ENCODE measurements at regions not wholly inside any gene's neighbourhood (a gene's known extent, or its start where the extent isn't known, plus 50 kb on each side); places are given as distances from the start of the nearest gene placed in this dataset.
"Not testable (repeated sequence)": the region's sequence is repeated elsewhere in the genome, so short reads cannot be mapped to it uniquely, and the experiment has no call there.

DNA sequence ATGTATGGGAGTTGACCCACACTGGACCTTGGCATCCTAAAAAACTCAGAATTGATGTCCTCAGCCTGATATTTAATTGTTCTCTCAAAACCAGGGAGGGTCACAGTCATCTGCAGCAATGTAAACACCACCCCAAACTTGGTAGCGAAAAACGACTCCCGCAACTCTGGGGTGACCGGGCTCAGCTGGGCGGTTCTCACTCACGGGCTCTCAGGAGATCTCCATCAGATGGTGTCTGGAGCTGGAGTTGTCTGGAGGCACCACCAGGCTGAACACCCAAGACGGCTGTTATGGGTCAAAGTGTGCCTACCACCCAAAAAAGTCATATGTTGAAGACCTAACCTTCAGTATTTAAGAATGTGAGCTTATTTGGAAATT, 50.9 kb upstream of the NXT1 start:
- DNase-seq (ENCODE audit: low read depth in 4 of 4, low spot score in 3 of 4), result no peak

DNA sequence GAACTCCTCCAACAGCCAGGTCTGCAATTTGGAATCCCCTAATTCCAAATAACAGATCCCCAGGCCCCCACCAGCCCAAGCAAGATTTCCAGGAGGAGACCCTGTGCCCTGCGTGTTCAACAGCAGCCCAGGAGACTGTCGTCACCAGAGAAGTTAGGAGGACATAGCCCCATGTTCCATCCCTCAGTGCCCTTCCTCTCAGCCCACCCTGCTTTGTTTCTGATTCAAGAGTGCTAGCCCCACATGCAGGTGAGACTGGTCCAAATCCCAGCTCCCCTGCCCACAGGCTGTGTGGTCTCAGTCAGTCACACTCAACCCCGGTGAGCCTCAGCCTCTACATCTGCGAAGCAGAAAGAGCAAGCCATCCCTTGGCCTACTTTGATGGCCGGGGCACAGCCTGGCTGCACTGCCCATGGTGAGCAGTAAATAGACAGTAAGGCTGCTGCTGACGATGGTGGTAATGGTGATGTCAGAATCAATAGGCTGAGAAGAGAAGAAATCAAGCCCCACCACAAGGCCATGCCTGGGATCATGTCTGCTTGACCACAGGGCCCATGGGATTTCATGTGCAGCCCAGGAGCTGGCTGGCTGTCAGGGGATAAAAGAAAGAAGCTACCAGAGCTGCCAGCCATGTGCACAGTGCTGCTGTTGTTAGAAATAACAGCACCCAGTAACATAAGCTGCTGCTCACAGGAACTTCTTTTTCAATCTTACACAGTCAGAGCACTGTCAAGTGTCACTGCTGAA, 51.5 kb upstream of the NXT1 start:
- DNase-seq (ENCODE audit: low read depth in 4 of 4, low spot score in 3 of 4), result no peak

DNA sequence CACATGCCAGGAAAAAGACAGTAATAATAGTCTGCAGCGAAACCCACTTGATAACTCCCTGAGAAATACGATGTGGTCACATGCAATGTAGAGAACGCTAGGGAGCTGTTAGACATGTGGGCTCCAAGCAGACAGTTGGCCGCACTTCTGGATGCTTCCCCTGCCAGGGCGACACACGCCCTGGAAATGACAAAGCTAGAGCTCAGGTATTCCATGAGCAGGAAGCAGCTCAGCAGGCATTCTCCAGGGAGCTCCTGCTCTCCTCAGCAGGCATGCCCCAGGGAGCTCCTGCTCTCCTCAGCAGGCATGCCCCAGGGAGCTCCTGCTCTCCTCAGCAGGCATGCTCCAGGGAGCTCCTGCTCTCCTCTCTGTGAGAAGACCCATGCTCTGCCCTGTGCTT, 52.4 kb upstream of the NXT1 start:
- no peak for DNase-seq (ENCODE audit: low read depth in 4 of 4, low spot score in 3 of 4)

- no peak for DNase-seq (ENCODE audit: low read depth in 4 of 4, low spot score in 3 of 4)
These were observed 53.5 kb upstream of the NXT1 start for GRCh38 chr20:23296841-23297701.

- no peak for DNase-seq (ENCODE audit: low read depth in 4 of 4, low spot score in 3 of 4)
These were observed 54.7 kb upstream of the NXT1 start for GRCh38 chr20:23295934-23296333.

DNA sequence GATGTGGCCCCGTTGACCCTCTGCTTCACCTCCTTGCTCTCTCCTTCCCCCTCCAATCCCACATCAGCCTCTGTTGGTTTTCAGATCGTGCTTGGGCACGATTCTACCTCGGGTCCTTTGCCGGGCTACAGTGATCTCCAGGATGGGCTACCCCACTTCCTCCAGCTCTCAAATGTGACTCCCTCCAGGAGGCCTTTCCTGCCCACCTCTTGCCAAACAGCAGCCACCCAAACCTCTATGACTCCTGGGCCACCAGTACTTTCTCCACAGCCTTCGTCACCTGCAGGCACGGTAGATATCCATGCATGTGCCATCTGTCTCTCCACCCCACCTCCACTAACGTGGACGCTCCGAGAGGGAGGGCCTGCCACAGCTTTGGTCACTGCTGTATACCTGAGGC, 55.9 kb upstream of the NXT1 start:
- DNase-seq (ENCODE audit: low read depth in 4 of 4, low spot score in 3 of 4), result no peak

- DNase-seq (ENCODE audit: low read depth in 4 of 4, low spot score in 3 of 4), result no peak
These were observed 56.4 kb upstream of the NXT1 start for GRCh38 chr20:23294166-23294565.

DNA sequence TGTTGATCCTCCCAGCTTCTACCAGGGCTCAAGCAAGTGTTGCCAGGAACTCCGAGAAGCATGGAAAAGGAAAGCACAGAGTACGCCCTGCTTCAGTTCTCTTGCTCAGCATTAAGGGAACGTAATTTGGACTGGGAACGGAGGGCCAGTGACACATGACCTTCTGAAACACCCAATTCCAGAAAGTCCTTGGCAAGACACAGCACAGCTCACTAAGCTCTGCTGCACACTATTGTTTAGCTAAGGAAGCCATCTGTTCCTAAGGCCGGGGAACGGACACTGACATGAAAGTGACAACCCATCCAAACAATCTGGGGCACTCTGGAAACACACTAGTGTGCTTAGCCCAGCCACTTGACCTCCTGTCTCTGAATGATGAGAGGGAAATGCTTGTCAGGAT, 56.9 kb upstream of the NXT1 start:
- no peak for DNase-seq (ENCODE audit: low read depth in 4 of 4, low spot score in 3 of 4)

- not testable (repeated sequence) for DNase-seq (ENCODE audit: low read depth in 4 of 4, low spot score in 3 of 4)
These were observed 58.3 kb upstream of the NXT1 start for GRCh38 chr20:23292311-23292710.

- DNase-seq (ENCODE audit: low read depth in 4 of 4, low spot score in 3 of 4), result no peak
These were observed 58.9 kb upstream of the NXT1 start for GRCh38 chr20:23291575-23292240.

DNA sequence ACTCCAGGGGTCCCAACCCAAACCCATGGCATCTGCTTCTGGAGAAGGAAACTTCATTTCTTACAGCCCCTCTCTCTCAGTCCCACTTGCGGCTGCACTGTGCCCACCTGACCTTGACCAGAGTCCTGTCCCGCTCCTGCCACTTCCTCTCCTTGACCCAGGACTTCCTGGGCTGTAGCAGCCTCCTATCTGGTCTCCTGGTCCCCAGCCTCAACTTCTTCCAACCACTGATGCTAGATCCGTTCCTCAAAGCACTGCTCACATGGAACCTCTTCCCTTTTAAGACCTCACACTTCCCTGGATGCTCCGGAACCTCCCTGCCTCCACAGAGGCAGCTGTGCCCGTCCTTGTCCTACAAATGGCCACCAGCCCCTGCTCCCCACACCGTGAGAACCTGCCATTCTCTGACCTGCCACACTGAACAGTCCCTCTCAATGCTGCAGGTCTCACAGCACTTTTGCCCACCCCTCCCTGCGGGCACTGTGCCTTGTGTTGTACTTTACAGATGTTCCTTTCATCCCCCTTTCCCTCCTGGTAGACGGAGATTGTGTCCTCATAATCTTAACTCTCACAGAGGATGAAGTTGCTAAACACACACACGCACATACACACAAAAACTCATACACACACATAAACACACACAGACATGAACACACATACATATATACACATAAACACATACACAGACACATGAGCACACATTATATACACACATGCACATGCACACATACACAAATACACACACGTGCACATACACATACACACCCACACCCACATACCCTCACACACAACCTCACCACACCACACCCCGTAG, 59.6 kb upstream of the NXT1 start:
- no peak for DNase-seq (ENCODE audit: low read depth in 4 of 4, low spot score in 3 of 4)

DNA sequence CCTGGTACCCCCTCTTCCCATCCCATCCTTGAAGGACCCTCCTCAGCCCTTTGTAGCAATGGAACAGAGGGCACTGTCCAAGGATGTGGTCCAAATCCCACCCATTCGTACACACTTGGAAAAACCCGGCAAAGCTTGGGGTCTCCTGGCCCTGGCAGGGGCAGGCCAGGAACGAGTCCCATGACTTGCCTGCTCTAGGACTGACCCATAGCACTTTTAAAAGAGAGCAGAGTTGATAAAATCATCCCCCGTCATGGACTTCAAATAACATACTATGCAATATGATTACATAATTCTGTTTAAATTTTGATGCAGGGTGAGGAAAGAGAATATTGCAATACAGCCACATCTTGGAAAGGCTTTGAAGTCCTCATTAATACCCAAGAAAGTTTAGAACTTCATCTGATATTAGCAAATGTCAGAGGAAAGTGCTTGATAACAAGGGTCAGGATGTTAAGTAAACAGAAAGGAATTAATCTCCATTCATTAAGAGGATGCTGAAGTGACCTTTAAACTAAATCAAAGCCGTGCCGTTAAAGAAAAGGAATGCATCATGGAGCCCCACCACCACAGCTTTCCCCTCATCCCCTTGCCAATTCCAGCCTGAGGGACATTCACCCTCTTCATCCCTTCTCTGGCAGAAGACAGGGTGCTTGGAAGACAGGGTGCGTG, 60.7 kb upstream of the NXT1 start:
- no peak for DNase-seq (ENCODE audit: low read depth in 4 of 4, low spot score in 3 of 4)

DNA sequence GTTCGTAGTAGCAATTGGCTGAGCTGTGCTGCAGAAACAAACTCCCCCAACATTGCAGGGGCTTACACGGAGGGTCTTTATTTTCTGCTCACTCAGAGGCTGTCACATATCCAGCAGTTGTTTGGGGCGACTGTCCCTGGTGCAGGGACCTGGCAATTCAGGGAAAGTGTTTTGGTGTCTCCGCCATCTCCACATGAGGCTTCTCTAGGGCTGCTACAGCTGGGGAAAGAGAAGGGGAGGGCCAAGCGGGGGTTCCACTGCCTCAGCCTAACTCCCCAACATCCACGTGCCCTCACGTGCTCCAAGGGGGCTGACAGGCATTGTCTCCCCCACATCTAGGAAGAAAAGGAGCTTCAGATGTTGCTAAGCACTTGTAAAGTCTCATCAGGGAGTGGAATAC, 61.3 kb upstream of the NXT1 start:
- DNase-seq (ENCODE audit: low read depth in 4 of 4, low spot score in 3 of 4), result no peak

DNA sequence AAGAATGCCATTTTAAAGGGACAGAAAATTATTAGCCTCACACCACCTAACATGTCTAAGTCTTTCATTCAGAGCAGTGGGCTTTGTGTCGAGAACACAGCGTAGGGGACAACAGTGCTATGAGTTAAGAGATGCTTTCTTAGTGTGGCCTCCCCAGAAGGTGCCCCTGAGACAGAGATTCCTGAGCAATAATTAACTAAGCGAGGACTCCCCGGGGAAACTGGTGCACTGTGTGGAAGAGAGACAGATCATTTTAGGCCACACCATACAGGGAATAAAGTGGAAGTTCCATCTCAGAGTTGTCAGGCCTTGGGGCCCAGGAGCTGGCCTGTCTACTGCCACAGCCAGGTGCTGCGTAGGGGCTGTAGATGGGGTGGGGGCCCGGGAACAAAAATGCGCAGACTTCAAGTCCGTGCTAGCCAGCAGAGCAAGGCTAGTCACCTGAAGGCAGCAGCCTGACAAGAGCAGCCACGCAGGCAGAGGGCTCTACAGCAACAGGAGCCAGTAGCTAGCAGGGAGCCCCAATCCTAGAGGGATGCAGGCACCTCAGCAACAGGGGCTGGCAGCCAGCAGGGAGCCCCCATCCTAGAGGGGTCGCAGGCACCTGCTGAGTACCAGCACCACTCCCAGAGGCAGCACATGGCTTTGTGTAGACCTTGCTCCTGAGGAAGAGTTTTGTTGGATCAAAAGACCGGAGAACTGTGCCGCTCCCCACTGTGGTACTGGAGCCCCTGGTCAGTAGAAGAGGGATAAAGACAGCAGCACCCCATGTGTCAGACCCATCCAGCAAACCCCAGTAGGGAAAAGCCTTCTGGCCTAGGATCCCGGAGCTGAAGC, 63.0 kb upstream of the NXT1 start:
- DNase-seq (ENCODE audit: low read depth in 4 of 4, low spot score in 3 of 4), result no peak

- DNase-seq (ENCODE audit: low read depth in 4 of 4, low spot score in 3 of 4), result no peak
These were observed 64.2 kb upstream of the NXT1 start for GRCh38 chr20:23286346-23286745.

DNA sequence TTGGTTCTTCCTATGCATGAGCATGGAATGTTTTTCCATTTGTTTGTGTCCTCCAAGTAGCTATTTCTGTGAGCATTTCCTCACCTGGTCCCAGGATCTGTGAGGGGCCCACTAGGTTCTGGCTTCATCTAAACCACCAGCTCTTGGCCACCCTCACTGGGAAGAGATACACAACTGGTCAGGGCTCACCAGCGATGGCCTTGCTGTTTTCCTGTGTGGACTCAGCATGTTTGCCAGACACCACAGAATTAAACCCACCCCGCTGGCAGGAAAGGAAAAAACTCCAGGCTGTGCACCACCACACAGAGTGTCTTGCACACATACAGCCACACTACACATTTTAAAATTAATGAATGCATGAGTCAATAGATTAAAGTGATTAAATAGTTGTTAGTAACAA, 65.1 kb upstream of the NXT1 start:
- DNase-seq (ENCODE audit: low read depth in 4 of 4, low spot score in 3 of 4), result no peak

DNA sequence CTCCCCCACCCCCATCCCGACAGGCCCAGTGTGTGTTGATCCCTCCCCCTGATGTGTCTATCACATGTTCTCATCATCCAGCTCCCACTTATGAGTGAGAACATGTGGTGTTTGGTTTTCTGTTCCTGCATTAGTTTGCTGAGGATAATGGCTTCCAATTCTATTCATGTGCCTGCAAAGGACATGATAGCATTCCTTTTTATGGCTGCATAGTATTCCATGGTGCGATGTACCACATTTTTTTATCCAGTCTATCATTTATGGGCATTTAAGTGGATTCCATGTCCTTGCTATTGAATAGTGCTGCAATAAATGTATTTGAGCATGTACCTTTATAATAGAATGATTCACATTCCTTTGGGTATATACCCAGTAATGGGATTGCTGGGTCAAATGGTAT, 66.6 kb upstream of the NXT1 start:
- no peak for DNase-seq (ENCODE audit: low read depth in 4 of 4, low spot score in 3 of 4)

DNA sequence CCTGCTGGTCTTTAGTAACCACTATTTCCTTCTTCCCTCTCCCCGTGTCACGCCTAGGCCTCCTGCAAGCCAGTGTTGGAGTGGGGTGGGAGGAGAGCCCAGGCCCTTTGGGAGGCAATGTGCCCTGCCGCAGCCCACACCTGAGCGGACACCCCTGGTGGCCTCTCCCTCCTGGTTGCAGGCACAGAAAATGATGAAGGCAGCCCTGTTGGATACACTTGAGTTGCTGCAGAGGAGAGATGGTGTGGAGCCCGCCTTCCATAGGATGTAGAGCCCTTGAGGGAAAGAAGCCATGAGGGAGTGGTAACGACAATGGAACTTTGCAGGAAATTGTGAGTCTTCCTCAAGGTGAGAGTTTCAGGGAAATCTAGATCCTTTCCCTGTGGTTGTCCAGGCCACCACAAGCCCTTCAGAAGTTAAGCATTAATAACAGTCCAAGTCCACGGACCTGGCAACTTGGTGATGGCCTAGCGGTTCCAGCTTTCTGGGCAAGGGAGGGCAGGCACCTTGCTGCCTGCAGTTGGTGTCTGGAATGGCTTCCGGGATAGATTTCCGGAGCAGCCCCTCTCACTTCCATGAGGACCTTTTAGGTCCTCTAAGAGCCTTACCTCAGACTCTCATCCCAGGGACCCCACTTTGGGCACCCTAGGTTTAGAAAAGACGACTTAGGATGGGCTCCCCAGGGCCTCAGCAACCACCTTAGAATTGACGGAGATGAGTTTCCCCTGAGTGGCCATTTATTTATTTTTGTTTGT, 67.3 kb upstream of the NXT1 start:
- DNase-seq (ENCODE audit: low read depth in 4 of 4, low spot score in 3 of 4), result no peak

DNA sequence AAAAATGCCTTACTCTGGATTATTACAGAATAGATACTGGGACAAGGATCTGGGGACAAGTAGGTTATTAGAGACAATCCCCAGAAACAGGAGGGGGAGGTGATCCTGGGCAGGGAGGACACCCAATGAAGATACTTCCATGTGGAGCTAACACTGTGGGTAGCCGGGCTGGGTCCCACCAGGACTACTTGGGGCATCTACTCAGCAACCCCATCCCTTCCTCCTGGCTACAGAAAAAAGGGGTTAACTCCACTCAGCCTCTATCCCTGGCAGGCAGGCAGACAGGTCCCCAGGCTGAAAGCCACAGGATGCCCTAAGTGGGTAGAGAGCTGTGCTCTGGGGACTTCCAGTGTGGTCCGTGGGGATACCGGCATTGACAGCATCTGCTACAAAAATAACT, 68.0 kb upstream of the NXT1 start:
- no peak for DNase-seq (ENCODE audit: low read depth in 4 of 4, low spot score in 3 of 4)
